ENCODE measurements at regions not wholly inside any gene's neighbourhood (a gene's known extent, or its start where the extent isn't known, plus 50 kb on each side); places are given as distances from the start of the nearest gene placed in this dataset.

DNA sequence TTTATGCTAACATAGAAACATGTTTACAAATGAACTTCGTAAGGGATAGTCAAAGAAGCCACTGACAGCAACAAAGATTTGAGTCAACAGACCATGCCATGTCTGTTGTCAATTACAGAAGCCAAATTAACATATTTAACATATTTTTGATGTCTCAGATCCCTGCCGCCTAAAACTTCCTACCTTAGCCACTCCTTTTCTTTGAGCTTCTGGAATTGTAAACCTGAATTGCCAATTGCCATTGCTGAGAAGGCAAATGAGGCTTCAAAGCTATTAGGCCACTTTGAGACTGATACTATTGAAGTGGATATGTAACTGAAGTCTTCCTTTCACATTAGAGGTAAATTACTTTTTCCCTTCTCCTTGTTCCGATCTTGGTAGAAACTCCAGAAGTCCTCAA, 66.0 kb upstream of the DSEL start:
- no peak for TF ChIP-seq POLR2A (IDR thresholded peaks at IDR 0.05)
- TF ChIP-seq, protein P1, sequence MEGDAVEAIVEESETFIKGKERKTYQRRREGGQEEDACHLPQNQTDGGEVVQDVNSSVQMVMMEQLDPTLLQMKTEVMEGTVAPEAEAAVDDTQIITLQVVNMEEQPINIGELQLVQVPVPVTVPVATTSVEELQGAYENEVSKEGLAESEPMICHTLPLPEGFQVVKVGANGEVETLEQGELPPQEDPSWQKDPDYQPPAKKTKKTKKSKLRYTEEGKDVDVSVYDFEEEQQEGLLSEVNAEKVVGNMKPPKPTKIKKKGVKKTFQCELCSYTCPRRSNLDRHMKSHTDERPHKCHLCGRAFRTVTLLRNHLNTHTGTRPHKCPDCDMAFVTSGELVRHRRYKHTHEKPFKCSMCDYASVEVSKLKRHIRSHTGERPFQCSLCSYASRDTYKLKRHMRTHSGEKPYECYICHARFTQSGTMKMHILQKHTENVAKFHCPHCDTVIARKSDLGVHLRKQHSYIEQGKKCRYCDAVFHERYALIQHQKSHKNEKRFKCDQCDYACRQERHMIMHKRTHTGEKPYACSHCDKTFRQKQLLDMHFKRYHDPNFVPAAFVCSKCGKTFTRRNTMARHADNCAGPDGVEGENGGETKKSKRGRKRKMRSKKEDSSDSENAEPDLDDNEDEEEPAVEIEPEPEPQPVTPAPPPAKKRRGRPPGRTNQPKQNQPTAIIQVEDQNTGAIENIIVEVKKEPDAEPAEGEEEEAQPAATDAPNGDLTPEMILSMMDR (IDR thresholded peaks at IDR 0.05) = no peak
